ENCODE measurements at regions not wholly inside any gene's neighbourhood (a gene's known extent, or its start where the extent isn't known, plus 50 kb on each side); places are given as distances from the start of the nearest gene placed in this dataset.

DNA sequence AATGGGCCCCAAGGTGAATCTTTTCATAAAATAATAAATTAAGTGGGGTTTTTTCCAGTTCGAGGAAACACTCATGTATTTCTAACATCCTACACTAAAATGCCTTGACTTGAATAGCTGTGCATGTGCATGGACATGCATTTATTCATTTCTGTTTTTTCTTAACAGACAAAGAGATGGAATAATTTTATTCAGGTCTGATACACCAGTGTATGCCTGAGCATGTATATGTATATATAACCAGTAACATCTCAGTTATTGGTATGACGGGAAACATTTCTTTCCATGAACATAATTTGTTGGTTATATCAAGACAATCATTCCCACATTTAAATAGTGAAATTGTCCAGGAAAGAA lies 468.7 kb upstream of the TNP1 start:
- H3K4me3 ChIP-seq, result no peak overlapping the region
- no peak for TF ChIP-seq POLR2A (IDR thresholded peaks at IDR 0.05)
- TF ChIP-seq CTCF (IDR thresholded peaks at IDR 0.05), result no peak
- H3K27ac ChIP-seq, result no peak overlapping the region
- no peaks in the 10 kb centered on the region for H3K9me3 ChIP-seq
- 87 to 92% methylated on average over 2 of the region's 2 CpGs for WGBS, 2 donors
- no peak for DNase-seq
- no peaks in the 10 kb centered on the region for H3K27me3 ChIP-seq
- H3K4me1 ChIP-seq, result peaks cover 10% of the 10 kb centered on the region
- no peaks in the 10 kb centered on the region for H3K36me3 ChIP-seq (ENCODE audit: low read depth, missing control alignments)
- intact Hi-C loops (cut with DNase I; ENCODE audit: low total_unique reads), result no loop called here

GRCh38 chr2:217327953-217328621 lies 468.2 kb upstream of the TNP1 start:
- H3K4me1 ChIP-seq, result peaks cover 10% of the 10 kb centered on the region
- H3K9me3 ChIP-seq, result no peaks in the 10 kb centered on the region
- H3K27me3 ChIP-seq, result no peaks in the 10 kb centered on the region
- TF ChIP-seq POLR2A (IDR thresholded peaks at IDR 0.05) (no peak), CTCF (IDR thresholded peaks at IDR 0.05) (no peak)
- intact Hi-C loops (cut with DNase I; ENCODE audit: low total_unique reads), result no loop called here
- no peaks in the 10 kb centered on the region for H3K36me3 ChIP-seq (ENCODE audit: low read depth, missing control alignments)
- no peak overlapping the region for H3K27ac ChIP-seq
- H3K4me3 ChIP-seq, result no peak overlapping the region
- DNase-seq, result no peak
- WGBS, 2 donors, result 82 to 90% methylated on average over 3 of the region's 3 CpGs

DNA sequence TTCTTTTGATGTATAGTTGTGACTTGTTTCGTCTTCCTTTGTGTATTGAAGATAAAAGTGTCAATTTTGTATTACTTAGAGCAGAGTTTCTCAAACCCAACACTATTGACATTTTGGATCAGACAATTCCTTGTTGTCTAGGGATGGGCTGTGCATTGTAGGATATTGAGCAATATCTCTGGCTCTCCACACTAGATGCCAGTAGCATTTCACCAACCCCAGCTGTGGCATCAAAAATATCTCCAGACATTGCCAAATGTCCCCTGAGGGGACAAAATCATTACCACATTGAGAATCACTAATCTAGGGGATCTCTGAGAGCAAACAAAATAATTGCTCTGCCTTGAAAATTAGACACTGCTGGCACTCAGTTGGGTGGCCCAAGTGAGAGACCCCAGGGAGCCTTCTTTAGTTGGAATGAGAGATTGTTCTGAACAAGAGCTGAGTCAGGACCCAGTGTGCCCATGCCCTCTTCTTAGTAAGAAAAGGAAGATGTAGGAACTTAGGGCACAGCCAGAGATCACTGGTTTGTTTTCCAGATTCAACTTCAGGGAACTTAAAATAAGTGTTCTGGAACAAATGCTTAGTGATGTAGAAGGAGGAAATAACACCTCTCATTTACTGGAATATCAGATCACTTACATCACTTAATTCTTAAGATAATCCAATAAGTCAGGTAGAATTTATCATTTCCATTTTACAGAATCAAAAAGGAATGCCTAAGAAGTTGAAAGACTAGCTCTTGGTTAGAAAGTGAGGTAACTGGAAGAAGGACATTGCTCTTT lies 466.6 kb upstream of the TNP1 start:
- no peak for TF ChIP-seq POLR2A (IDR thresholded peaks at IDR 0.05)
- TF ChIP-seq CTCF (IDR thresholded peaks at IDR 0.05), result no peak
- intact Hi-C loops (cut with DNase I; ENCODE audit: low total_unique reads), result no loop called here
- WGBS, 2 donors, result 70 to 76% methylated on average over 1 of the region's 1 CpG
- no peak for DNase-seq
- H3K9me3 ChIP-seq, result no peaks in the 10 kb centered on the region
- H3K4me3 ChIP-seq, result no peak overlapping the region
- no peaks in the 10 kb centered on the region for H3K27me3 ChIP-seq
- H3K27ac ChIP-seq, result no peak overlapping the region
- no peaks in the 10 kb centered on the region for H3K36me3 ChIP-seq (ENCODE audit: low read depth, missing control alignments)
- H3K4me1 ChIP-seq, result peaks cover 5% of the 10 kb centered on the region

DNA sequence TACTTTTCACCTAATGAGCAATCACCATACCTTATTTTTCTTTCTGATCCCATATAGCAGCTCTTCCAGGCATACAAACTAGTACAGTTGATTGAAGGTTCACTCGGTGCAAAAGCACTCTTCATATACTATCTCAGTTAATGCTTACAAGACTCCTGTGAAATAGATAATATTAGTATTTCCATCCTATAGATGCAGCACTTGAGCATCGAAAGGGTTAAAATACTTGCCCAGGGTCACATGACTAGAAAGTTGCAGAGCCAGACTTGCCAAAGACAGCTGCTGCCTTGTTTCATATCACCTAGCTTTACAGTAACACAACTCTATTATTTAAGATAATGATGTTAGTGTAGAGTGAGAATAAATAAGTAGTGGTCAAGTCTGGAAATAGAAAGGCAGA lies 466.0 kb upstream of the TNP1 start:
- intact Hi-C loops (cut with DNase I; ENCODE audit: low total_unique reads), result no loop called here
- Histone ChIP-seq H3K27me3 (no peaks in the 10 kb centered on the region), H3K4me3 (no peak overlapping the region), H3K36me3 (ENCODE audit: low read depth, missing control alignments) (no peaks in the 10 kb centered on the region), H3K4me1 (peaks cover 2% of the 10 kb centered on the region), H3K9me3 (no peaks in the 10 kb centered on the region), H3K27ac (no peak overlapping the region)
- DNase-seq, result no peak
- 86 to 90% methylated on average over 2 of the region's 2 CpGs for WGBS, 2 donors
- TF ChIP-seq CTCF (IDR thresholded peaks at IDR 0.05) (no peak), POLR2A (IDR thresholded peaks at IDR 0.05) (no peak)

GRCh38 chr2:217325251-217325650 lies 465.4 kb upstream of the TNP1 start:
- Histone ChIP-seq H3K4me3 (no peak overlapping the region), H3K27me3 (no peaks in the 10 kb centered on the region), H3K27ac (no peak overlapping the region), H3K4me1 (no peaks in the 10 kb centered on the region), H3K9me3 (no peaks in the 10 kb centered on the region), H3K36me3 (ENCODE audit: low read depth, missing control alignments) (no peaks in the 10 kb centered on the region)
- TF ChIP-seq CTCF (IDR thresholded peaks at IDR 0.05), result no peak
- TF ChIP-seq POLR2A (IDR thresholded peaks at IDR 0.05), result no peak
- intact Hi-C loops (cut with DNase I; ENCODE audit: low total_unique reads), result no loop called here
- 95 to 97% methylated on average over 2 of the region's 2 CpGs for WGBS, 2 donors
- DNase-seq, result no peak

Measured in testis (tissue), 2 donors.